GM18907 (cell line): ENCODE measurements at regions not wholly inside any gene's neighbourhood (a gene's known extent, or its start where the extent isn't known, plus 50 kb on each side); places are given as distances from the start of the nearest gene placed in this dataset.

Source experiments
- ATAC-seq: cut with Tn5 transposase; IDR thresholded peaks from one replicate; pipeline ENCODE4 v1.9.1; 2021; ENCODE audit warnings: mild to moderate bottlenecking, moderate library complexity; ENCODE audit not compliant: unreplicated experiment

- no peak for ATAC-seq
These were observed 644.4 kb downstream of the ADGRL2 start for GRCh38 chr1:82445132-82445531.

GRCh38 chr1:82441402-82441801, 640.7 kb downstream of the ADGRL2 start:
- no peak for ATAC-seq

- no peak for ATAC-seq
These were observed 622.6 kb downstream of the ADGRL2 start for GRCh38 chr1:82423174-82423815.

GRCh38 chr1:82421782-82422181, 621.0 kb downstream of the ADGRL2 start:
- ATAC-seq: no peak

- no peak for ATAC-seq
These were observed 619.9 kb downstream of the ADGRL2 start for GRCh38 chr1:82420584-82420983.

GRCh38 chr1:82411605-82412004, 610.9 kb downstream of the ADGRL2 start:
- no peak for ATAC-seq

GRCh38 chr1:82405333-82405732, 604.6 kb downstream of the ADGRL2 start:
- ATAC-seq: no peak

GRCh38 chr1:82401116-82401515, 600.4 kb downstream of the ADGRL2 start:
- ATAC-seq: no peak

GRCh38 chr1:82400521-82400920, 599.8 kb downstream of the ADGRL2 start:
- ATAC-seq: no peak

GRCh38 chr1:82399093-82399492, 598.4 kb downstream of the ADGRL2 start:
- ATAC-seq: no peak

GRCh38 chr1:82398357-82398756, 597.6 kb downstream of the ADGRL2 start:
- ATAC-seq: no peak

GRCh38 chr1:82395440-82395839, 594.7 kb downstream of the ADGRL2 start:
- no peak for ATAC-seq

GRCh38 chr1:82392946-82393345, 592.2 kb downstream of the ADGRL2 start:
- ATAC-seq: no peak

- no peak for ATAC-seq
These were observed 591.8 kb downstream of the ADGRL2 start for GRCh38 chr1:82392513-82392912.

- no peak for ATAC-seq
These were observed 591.0 kb downstream of the ADGRL2 start for GRCh38 chr1:82391712-82392111.

- no peak for ATAC-seq
These were observed 589.9 kb downstream of the ADGRL2 start for GRCh38 chr1:82390627-82391026.

- ATAC-seq: no peak
These were observed 587.9 kb downstream of the ADGRL2 start for GRCh38 chr1:82388679-82389078.

GRCh38 chr1:82387012-82387366, 586.3 kb downstream of the ADGRL2 start:
- no peak for ATAC-seq

- no peak for ATAC-seq
These were observed 585.8 kb downstream of the ADGRL2 start for GRCh38 chr1:82386365-82387011.

- no peak for ATAC-seq
These were observed 584.0 kb downstream of the ADGRL2 start for GRCh38 chr1:82384776-82385175.

GRCh38 chr1:82377201-82377884, 576.6 kb downstream of the ADGRL2 start:
- no peak for ATAC-seq

GRCh38 chr1:82373710-82374109, 573.0 kb downstream of the ADGRL2 start:
- ATAC-seq: no peak
